HEK293 (cell line): ENCODE measurements at regions not wholly inside any gene's neighbourhood (a gene's known extent, or its start where the extent isn't known, plus 50 kb on each side); places are given as distances from the start of the nearest gene placed in this dataset.

ENCODE experiments used
- KLF16 ChIP-seq: fragments of 450-650 bp; formaldehyde crosslinking; IDR thresholded peaks from 2 replicates; pipeline ENCODE4 v1.5.1; 2017; ENCODE audit warnings: missing biosample characterization, missing genetic modification characterization
- ZNF558 ChIP-seq: fragments of 450-650 bp; formaldehyde crosslinking; IDR thresholded peaks from 2 replicates; pipeline ENCODE4 v1.5.1; 2016; ENCODE audit warnings: missing biosample characterization, missing genetic modification characterization
- TF ChIP-seq, protein P1 (sequence below): fragments of 450-650 bp; formaldehyde crosslinking; IDR thresholded peaks from 2 replicates; pipeline ENCODE4 v1.5.1; 2016; ENCODE audit warnings: missing biosample characterization, missing genetic modification characterization
- TF ChIP-seq, protein P2 (sequence below): fragments of 450-650 bp; formaldehyde crosslinking; IDR thresholded peaks from 2 replicates; pipeline ENCODE4 v1.5.1; 2016; ENCODE audit warnings: missing biosample characterization, missing genetic modification characterization
- TF ChIP-seq, protein P3 (sequence below): IDR thresholded peaks from 2 replicates; pipeline ENCODE4 v1.6.1; 2011; ENCODE audit warnings: mild to moderate bottlenecking, low read depth, low read length, borderline replicate concordance

DNA sequence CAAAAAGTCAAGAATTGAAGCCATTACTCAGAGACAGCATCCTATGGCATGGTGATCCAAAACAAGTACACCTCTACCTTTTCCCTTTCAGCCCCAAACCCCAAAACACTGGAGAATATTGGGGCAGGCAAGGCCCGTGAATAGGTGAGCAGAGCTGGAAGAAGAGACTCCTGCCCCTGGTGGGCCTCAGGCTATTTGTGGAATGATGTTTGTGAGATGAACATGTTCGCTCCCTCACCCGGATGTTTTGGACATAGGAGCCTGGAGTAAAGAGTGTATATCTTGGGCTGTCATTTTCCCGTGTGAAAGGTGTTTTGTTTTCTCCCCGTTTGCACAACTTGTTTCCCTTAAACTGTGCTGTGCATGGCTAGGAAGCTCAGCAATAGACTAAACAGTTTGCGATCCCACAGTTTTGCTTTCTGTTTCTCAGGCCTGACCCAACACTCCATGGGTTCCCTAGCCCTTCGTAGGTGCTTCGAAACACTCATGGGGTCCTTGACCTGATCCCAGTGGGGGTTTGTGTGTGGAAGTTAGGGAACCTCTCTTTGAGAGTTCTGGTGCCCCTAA lies 136.5 kb upstream of the TNP1 start:
- TF ChIP-seq, protein P1, sequence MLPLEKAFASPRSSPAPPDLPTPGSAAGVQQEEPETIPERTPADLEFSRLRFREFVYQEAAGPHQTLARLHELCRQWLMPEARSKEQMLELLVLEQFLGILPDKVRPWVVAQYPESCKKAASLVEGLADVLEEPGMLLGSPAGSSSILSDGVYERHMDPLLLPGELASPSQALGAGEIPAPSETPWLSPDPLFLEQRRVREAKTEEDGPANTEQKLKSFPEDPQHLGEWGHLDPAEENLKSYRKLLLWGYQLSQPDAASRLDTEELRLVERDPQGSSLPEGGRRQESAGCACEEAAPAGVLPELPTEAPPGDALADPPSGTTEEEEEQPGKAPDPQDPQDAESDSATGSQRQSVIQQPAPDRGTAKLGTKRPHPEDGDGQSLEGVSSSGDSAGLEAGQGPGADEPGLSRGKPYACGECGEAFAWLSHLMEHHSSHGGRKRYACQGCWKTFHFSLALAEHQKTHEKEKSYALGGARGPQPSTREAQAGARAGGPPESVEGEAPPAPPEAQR (tag by site-specific recombination): no peak
- TF ChIP-seq, protein P2, sequence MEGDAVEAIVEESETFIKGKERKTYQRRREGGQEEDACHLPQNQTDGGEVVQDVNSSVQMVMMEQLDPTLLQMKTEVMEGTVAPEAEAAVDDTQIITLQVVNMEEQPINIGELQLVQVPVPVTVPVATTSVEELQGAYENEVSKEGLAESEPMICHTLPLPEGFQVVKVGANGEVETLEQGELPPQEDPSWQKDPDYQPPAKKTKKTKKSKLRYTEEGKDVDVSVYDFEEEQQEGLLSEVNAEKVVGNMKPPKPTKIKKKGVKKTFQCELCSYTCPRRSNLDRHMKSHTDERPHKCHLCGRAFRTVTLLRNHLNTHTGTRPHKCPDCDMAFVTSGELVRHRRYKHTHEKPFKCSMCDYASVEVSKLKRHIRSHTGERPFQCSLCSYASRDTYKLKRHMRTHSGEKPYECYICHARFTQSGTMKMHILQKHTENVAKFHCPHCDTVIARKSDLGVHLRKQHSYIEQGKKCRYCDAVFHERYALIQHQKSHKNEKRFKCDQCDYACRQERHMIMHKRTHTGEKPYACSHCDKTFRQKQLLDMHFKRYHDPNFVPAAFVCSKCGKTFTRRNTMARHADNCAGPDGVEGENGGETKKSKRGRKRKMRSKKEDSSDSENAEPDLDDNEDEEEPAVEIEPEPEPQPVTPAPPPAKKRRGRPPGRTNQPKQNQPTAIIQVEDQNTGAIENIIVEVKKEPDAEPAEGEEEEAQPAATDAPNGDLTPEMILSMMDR (tag by site-specific recombination): no peak
- TF ChIP-seq, protein P3, sequence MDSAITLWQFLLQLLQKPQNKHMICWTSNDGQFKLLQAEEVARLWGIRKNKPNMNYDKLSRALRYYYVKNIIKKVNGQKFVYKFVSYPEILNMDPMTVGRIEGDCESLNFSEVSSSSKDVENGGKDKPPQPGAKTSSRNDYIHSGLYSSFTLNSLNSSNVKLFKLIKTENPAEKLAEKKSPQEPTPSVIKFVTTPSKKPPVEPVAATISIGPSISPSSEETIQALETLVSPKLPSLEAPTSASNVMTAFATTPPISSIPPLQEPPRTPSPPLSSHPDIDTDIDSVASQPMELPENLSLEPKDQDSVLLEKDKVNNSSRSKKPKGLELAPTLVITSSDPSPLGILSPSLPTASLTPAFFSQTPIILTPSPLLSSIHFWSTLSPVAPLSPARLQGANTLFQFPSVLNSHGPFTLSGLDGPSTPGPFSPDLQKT: no peak
- no peak for TF ChIP-seq ZNF558 (tag by site-specific recombination)
- no peak for TF ChIP-seq KLF16 (tag by site-specific recombination)
